NCI-H146 treated with DMSO at 0.1 percent for 48 hours (cell line): ENCODE measurements at regions not wholly inside any gene's neighbourhood (a gene's known extent, or its start where the extent isn't known, plus 50 kb on each side); places are given as distances from the start of the nearest gene placed in this dataset.

Source experiments
- DNase-seq: peaks from one replicate; lab custom pipeline; 2025; ENCODE audit not compliant: unreplicated experiment; lab: John Stamatoyannopoulos, UW

- DNase-seq, result no peak
Measured at GRCh38 chr1:82728206-82728605, 927.5 kb downstream of the ADGRL2 start.

GRCh38 chr1:82724246-82724645 lies 923.5 kb downstream of the ADGRL2 start:
- no peak for DNase-seq

DNA sequence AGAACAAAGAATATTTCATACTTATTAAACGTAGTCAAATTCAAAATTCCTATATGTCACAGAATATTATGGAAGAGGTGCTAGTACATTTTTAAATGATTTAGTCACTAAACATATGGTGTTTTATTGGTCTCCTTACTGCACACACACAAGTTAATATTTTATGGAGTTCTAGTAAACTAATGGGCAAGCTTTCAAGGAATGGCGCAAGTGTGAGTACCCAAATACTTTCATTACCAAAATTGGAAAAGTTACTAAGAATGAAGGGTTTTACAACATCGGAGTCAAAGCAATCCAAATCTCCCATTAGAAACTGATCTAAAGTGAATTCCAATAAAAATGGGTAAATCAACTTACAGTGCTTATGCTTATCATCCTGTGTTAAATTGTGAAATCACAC lies 921.9 kb downstream of the ADGRL2 start:
- DNase-seq, result no peak

DNA sequence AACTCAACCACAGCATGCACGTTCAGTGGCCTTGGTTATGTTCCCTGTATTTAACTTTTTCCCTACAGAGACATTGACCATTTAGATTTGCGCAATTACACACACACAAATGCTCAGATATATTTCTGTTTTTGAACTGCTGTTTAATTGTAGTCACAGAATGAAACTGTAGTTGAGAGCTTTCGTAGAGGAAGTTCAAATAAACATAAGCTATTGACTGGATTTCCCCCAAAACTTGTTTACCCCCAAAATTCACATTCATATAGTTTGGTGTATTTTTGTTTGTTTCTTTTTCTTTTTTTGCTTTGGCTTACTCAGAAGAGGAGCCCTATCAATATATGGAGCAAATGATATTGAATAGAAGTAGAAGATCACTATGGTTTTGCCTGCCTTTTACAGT lies 921.0 kb downstream of the ADGRL2 start:
- no peak for DNase-seq

- no peak for DNase-seq
Measured at GRCh38 chr1:82718719-82719419, 918.1 kb downstream of the ADGRL2 start.

- DNase-seq, result no peak
Measured at GRCh38 chr1:82710091-82710490, 909.4 kb downstream of the ADGRL2 start.

GRCh38 chr1:82707681-82708080 lies 906.9 kb downstream of the ADGRL2 start:
- no peak for DNase-seq

DNA sequence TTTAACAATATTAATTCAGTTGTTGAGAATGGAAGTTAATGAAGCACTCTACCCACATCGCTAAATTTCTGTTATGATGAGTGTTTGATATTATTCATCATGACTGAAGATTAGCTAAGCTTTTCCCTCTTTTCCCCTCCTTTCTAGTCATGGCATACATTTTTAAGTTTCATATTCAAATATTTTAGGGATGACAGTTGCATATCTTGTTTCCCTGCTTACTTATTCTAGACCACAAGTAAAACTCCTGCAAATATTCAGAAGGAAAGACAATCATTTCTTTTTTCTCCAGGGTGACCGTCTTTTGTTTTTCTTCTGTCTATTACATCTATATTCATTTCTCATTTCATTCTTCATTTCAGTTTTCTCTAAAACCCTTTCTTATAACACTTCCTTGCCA lies 906.0 kb downstream of the ADGRL2 start:
- DNase-seq, result no peak

DNA sequence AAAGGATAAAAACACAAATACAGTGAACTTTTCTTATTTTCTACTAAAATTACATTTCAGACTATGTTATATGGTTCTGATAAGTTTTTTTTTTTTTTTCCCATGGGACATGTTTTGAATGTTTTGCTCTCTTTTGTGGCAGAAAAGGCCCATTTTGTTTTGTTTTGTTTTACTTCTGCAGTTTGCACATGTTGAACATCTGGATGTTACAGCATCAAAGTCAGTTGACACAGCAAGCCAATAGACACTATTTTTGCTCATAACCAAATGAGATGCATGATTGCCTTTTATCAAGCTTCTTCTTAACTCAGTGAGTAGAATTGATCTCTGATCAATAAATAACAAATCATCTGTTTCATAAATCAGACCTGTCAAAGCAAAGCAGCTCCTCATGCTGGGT lies 904.2 kb downstream of the ADGRL2 start:
- DNase-seq, result no peak

GRCh38 chr1:82704393-82704792 lies 903.7 kb downstream of the ADGRL2 start:
- DNase-seq, result no peak

- DNase-seq, result no peak
Measured at GRCh38 chr1:82703951-82704350, 903.2 kb downstream of the ADGRL2 start.

- no peak for DNase-seq
Measured at GRCh38 chr1:82700476-82700875, 899.7 kb downstream of the ADGRL2 start.

GRCh38 chr1:82697965-82698364 lies 897.2 kb downstream of the ADGRL2 start:
- DNase-seq, result no peak

- DNase-seq, result no peak
Measured at GRCh38 chr1:82695443-82695842, 894.7 kb downstream of the ADGRL2 start.

GRCh38 chr1:82690411-82690810 lies 889.7 kb downstream of the ADGRL2 start:
- no peak for DNase-seq

DNA sequence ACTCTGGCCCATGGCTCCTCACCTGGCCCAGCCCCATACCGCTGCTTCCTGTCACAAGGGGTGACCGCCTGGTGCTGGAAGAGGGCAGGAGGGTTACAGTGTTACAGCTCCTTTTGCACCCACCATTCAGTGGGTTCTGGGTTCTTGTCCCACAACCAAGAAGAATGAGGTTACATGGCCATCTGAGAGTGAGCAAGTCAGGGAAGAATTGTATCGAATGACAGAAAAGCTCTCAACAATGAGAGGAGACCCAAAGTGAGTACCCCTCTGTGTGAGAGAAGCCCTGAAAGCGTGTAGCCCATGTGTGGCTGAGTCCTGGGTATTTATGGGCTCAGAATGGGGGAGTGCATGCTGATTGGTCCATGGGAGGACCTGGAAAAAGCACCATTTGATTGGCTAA lies 888.5 kb downstream of the ADGRL2 start:
- DNase-seq, result no peak

DNA sequence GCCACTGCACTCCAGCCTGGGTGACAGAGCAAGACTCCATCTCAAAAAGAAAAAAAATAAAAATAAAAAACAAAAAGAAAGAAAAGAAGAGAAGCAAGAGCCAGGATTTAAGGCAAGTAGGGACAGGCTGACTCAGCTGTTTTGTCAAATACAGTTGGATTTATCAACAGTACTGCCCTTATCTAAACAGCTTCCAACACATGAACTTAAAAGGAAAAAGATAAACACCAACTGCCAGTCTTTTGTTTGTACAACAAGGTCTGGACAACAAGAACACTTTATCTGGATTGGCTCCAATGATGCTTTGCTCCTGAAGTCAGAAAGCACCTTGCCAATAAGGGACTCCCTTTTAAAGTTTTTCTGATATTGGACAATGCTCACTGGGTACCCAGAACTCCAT lies 886.0 kb downstream of the ADGRL2 start:
- DNase-seq, result no peak

DNA sequence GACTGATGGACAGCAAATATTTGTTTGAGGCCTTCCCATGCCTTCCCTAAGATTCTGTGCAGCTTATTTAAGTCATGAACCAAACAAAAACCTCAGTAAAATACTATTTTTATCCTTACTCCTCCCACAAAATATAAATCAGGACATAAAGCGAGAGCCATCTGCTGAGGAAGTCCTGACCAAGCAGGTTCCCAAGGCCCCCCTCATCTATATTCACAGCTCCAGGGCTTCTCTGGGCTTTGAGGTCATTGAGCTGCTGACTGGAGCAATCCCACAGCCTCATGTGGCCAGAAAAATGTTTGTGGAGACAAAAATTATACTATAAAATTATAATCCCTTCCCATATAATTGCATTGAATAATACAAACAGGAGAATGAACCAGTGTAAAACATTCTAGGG lies 846.2 kb downstream of the ADGRL2 start:
- no peak for DNase-seq

DNA sequence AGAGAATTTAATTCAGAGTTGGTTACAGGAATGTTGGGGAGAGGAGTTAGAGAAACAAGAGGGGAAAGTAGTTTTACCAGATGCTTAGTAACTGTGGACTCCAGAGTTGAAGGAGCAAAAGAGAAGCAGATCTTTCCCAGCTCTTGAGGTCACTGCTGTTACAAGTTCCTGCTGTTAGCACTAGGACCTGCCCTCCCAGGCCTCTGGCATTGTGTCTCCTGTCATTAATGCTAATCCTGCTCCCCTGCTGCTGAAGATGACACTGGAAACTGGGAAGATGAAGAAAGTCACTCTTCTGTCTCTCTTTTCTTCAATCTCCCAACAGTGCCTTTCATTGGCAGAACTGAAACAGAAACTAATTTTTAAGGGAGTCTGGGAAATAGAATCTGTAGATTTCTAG lies 845.6 kb downstream of the ADGRL2 start:
- no peak for DNase-seq

DNA sequence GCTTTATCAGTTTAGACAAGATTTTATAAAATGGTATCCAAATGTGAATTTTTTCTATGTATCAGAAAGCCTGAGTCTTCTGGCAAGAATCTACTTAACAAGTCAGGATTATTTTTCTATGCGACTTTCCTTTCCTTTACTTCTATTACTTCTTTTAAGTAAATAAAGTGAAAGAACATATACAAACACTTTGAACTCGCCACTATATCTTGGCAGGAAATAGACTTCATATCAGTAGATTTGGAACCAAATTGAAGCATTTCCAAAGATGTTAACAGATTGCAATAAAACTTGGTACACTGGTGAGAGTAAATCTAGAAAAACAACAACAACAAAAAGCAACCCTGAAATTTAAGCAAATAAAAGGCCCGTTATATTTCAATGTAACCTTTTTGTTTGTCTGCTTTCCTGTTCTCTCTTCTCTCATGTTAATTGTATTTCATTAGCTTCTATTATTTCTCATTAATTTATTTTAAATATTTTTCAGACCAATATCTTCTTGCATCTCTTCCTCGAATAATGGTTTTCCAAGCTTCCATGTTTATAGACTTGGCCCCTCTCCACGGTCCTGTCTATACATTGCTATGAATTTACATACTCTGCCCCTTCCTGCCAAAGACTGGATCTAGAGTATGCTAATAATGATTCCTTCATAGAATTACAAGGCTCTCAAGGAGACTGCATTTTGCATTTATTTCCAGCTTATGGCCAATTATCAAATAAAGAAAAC lies 843.6 kb downstream of the ADGRL2 start:
- DNase-seq, result no peak

DNA sequence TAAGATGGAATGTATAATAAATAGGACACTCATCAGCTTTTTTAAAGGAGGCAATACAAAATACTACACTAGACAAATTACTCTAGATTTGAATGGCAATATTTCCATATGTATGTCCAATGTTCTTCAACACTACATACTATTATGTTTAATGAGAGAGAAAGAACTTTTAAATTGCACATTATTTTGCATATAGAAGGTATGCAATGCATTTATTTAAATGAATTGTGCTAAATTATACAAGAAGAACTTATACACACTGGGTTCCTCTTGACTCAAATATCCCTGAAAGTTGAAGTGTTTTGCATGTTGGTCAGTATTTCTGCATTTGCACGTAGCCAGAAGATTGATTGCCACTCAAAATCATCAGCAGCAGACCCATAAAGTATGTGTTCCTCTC lies 839.6 kb downstream of the ADGRL2 start:
- no peak for DNase-seq

GRCh38 chr1:82634266-82634665 lies 833.5 kb downstream of the ADGRL2 start:
- no peak for DNase-seq

DNA sequence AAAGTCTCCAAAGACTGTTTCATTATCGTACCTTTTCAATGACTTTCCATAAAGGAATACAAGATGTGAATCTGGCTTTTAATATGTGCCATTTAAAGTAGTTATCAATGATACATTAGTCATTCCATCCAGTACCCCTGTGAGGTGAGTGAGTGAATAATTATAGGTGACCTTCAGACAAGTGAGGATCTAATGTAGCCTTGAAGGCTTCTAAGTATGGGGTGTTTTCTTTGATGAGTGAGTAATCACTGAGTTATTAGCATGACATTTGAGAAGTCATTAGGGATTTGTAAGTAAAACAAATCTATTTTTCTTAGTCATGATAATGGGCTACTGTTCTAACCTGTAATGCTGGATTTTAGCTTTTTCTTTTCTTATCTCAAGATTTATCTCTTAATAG lies 831.4 kb downstream of the ADGRL2 start:
- DNase-seq, result no peak
